ENCODE measurements at regions not wholly inside any gene's neighbourhood (a gene's known extent, or its start where the extent isn't known, plus 50 kb on each side); places are given as distances from the start of the nearest gene placed in this dataset.

DNA sequence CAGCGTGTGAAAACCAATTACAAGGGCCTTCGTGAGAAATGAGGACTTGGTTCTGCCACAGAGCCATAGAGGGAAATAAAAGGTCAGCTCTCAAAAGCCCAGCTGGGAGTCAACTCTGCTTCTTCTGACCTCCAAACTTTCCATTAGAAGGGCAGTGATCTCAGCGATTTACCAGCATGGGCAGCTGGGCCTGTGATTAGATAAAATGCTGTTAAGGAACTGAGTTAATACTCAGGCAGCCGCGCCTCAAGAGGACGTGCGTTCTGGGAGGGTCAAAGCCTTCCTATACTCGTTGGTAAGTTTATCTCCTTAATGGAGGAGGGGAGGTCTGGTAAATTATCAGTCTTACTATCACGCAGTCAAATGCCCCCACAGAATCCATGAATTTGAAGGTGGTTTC lies 480.2 kb upstream of the ERCC4 start:
- TF ChIP-seq, protein P1, sequence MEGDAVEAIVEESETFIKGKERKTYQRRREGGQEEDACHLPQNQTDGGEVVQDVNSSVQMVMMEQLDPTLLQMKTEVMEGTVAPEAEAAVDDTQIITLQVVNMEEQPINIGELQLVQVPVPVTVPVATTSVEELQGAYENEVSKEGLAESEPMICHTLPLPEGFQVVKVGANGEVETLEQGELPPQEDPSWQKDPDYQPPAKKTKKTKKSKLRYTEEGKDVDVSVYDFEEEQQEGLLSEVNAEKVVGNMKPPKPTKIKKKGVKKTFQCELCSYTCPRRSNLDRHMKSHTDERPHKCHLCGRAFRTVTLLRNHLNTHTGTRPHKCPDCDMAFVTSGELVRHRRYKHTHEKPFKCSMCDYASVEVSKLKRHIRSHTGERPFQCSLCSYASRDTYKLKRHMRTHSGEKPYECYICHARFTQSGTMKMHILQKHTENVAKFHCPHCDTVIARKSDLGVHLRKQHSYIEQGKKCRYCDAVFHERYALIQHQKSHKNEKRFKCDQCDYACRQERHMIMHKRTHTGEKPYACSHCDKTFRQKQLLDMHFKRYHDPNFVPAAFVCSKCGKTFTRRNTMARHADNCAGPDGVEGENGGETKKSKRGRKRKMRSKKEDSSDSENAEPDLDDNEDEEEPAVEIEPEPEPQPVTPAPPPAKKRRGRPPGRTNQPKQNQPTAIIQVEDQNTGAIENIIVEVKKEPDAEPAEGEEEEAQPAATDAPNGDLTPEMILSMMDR (conservative IDR thresholded peaks at IDR 0.05) = no peak
- TF ChIP-seq ZFX (IDR thresholded peaks at IDR 0.05) = no peak
